ENCODE measurements at regions not wholly inside any gene's neighbourhood (a gene's known extent, or its start where the extent isn't known, plus 50 kb on each side); places are given as distances from the start of the nearest gene placed in this dataset.

GRCh38 chr20:57838670-57839151, 128.9 kb upstream of the PMEPA1 start:
- Mint-ChIP-seq H3K27me3 (ENCODE audit: insufficient read depth, low read depth, poor library complexity) (peaks cover 2% of the 10 kb centered on the region), H3K4me3 (no peak overlapping the region), H3K9me3 (no peaks in the 10 kb centered on the region), H3K36me3 (ENCODE audit: low read depth) (no peaks in the 10 kb centered on the region), H3K4me1 (peaks cover 12% of the 10 kb centered on the region), H3K27ac (no peak overlapping the region)
- H3K36me3 ChIP-seq (ENCODE audit: insufficient read depth) = no peaks in the 10 kb centered on the region
- no peak for DNase-seq (ENCODE audit: low spot score)
- H3K4me1 ChIP-seq (ENCODE audit: insufficient read depth) = peaks cover 9% of the 10 kb centered on the region
- no peaks in the 10 kb centered on the region for H3F3A ChIP-seq (replicated peaks; ENCODE audit: low read depth)
- no peaks in the 10 kb centered on the region for H3K79me2 ChIP-seq (replicated peaks; ENCODE audit: insufficient read depth)
- no peaks in the 10 kb centered on the region for H4K20me1 ChIP-seq (replicated peaks; ENCODE audit: insufficient read depth)
- no peak for ATAC-seq
- no peaks in the 10 kb centered on the region for H3K27me3 ChIP-seq (ENCODE audit: insufficient read depth)
- H3K9me2 ChIP-seq (ENCODE audit: insufficient read depth) = no peaks in the 10 kb centered on the region
- H3K4me3 ChIP-seq = no peak overlapping the region
- H3K4me2 ChIP-seq = no peak overlapping the region
- H2AFZ ChIP-seq = no peak overlapping the region
- TF ChIP-seq EZH2 (IDR thresholded peaks at IDR 0.05; ENCODE audit: low read depth, unreplicated experiment) (no peak), POLR2AphosphoS5 (IDR thresholded peaks at IDR 0.05; ENCODE audit: low read depth) (no peak), EZH2phosphoT487 (IDR thresholded peaks at IDR 0.05; ENCODE audit: unreplicated experiment) (no peak), NANOG (IDR thresholded peaks at IDR 0.05; ENCODE audit: borderline replicate concordance) (no peak), ZNF114 (CRISPR knock-in tag; IDR thresholded peaks at IDR 0.05) (no peak)
- TF ChIP-seq, protein P1, sequence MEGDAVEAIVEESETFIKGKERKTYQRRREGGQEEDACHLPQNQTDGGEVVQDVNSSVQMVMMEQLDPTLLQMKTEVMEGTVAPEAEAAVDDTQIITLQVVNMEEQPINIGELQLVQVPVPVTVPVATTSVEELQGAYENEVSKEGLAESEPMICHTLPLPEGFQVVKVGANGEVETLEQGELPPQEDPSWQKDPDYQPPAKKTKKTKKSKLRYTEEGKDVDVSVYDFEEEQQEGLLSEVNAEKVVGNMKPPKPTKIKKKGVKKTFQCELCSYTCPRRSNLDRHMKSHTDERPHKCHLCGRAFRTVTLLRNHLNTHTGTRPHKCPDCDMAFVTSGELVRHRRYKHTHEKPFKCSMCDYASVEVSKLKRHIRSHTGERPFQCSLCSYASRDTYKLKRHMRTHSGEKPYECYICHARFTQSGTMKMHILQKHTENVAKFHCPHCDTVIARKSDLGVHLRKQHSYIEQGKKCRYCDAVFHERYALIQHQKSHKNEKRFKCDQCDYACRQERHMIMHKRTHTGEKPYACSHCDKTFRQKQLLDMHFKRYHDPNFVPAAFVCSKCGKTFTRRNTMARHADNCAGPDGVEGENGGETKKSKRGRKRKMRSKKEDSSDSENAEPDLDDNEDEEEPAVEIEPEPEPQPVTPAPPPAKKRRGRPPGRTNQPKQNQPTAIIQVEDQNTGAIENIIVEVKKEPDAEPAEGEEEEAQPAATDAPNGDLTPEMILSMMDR (conservative IDR thresholded peaks at IDR 0.05; ENCODE audit: low read depth in 2 of 2) = no peak
- H3K27ac ChIP-seq (ENCODE audit: low read depth) = no peak overlapping the region

DNA sequence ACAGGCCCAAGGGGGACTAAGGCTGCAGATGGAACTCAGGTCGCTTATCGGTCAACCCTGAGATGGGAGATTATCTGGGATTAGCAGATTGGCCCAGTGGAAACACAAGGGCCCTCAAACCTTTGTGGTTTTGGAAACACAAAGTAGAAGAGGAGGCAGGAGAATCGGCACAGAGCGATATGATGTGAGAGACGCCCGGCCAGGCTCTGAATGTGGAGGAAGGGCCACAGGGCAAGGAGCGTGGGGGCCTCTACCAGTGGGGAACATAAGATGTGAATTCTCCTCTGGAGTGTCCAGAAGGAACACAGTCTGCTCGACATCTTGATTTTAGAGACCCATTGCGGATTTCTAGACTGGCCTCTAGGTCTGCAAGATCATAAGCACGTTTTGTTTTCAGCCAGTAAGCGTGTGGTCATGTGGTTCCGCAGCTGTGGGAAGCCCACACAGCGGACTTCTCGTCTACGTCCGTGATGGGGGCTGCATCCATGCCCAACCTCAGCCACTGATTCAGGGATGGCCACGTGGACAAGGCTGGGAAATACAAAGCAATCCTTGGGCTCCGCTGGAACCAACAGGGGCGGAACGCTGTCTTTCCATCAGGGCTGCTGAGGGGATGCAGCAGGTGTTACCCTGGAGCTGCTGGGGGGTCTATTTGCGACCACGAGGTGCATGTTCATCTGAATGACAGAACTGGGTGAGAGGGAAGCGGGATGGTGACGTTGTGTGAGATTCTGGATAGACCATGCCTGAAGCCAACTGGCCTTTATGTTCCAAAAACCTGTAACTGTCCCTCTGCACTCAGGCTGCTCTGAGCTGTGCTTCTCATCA, 127.6 kb upstream of the PMEPA1 start:
- Histone ChIP-seq H2AFZ (no peak overlapping the region), H3K4me2 (no peak overlapping the region), H3K27me3 (ENCODE audit: insufficient read depth) (no peaks in the 10 kb centered on the region), H3K27ac (ENCODE audit: low read depth) (no peak overlapping the region), H3K4me3 (no peak overlapping the region), H3K9me2 (ENCODE audit: insufficient read depth) (no peaks in the 10 kb centered on the region), H3K4me1 (ENCODE audit: insufficient read depth) (peaks cover 9% of the 10 kb centered on the region), H3K79me2 (replicated peaks; ENCODE audit: insufficient read depth) (no peaks in the 10 kb centered on the region), H4K20me1 (replicated peaks; ENCODE audit: insufficient read depth) (no peaks in the 10 kb centered on the region), H3K36me3 (ENCODE audit: insufficient read depth) (no peaks in the 10 kb centered on the region), H3F3A (replicated peaks; ENCODE audit: low read depth) (no peaks in the 10 kb centered on the region)
- Mint-ChIP-seq H3K9me3 (no peaks in the 10 kb centered on the region), H3K27me3 (ENCODE audit: insufficient read depth, low read depth, poor library complexity) (peaks cover 2% of the 10 kb centered on the region), H3K36me3 (ENCODE audit: low read depth) (no peaks in the 10 kb centered on the region), H3K4me3 (no peak overlapping the region), H3K4me1 (peaks cover 12% of the 10 kb centered on the region), H3K27ac (no peak overlapping the region)
- ATAC-seq = no peak
- no peak for DNase-seq (ENCODE audit: low spot score)
- no peak for TF ChIP-seq ZNF114 (CRISPR knock-in tag; IDR thresholded peaks at IDR 0.05)
- no peak for TF ChIP-seq EZH2phosphoT487 (IDR thresholded peaks at IDR 0.05; ENCODE audit: unreplicated experiment)
- TF ChIP-seq, protein P1 (conservative IDR thresholded peaks at IDR 0.05; ENCODE audit: low read depth in 2 of 2) = no peak
